HL-60 (cell line): ENCODE measurements at regions not wholly inside any gene's neighbourhood (a gene's known extent, or its start where the extent isn't known, plus 50 kb on each side); places are given as distances from the start of the nearest gene placed in this dataset.

Experiments used
- GABPA ChIP-seq: IDR thresholded peaks from 2 replicates; pipeline ENCODE4 v1.6.1; 2012; ENCODE audit warnings: low read depth
- POLR2AphosphoS5 ChIP-seq: IDR thresholded peaks from 2 replicates; pipeline ENCODE4 v1.6.1; 2012; ENCODE audit warnings: low read depth
- SPI1 ChIP-seq: IDR thresholded peaks from 2 replicates; pipeline ENCODE4 v1.6.1; 2012; ENCODE audit warnings: low read depth, mild to moderate bottlenecking, borderline replicate concordance
- TF ChIP-seq, protein P1 (sequence below): IDR thresholded peaks from one replicate; pipeline ENCODE4 v1.5.1; 2011; ENCODE audit warnings: low read length, control low read depth, inconsistent platforms; ENCODE audit not compliant: insufficient read depth
- TF ChIP-seq, protein P2 (sequence below): IDR thresholded peaks from 2 replicates; pipeline ENCODE4 v1.6.1; 2012; ENCODE audit warnings: low read depth; ENCODE audit not compliant: insufficient replicate concordance

DNA sequence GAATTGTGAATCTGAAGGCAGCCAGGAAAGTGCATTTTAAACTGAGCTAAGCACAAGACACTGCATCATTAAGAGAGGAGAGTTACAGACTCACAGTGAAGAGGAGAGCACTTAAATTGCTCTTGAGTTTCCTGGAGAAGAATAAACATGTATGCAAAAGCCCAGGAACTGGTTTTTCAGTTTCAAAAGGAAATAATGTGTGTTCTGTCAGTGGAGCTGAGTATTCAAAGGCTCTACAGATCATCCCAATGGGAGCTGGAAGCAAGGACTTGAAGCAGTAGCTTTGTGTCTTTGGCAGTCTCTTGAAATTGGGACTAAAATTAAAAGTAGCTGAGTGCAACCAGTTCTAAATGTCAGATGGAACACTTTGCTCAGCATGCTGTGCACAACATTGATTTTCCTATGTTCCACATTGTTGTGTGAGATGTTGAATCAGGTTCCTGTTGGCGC lies 147.5 kb upstream of the ANK2 start:
- TF ChIP-seq, protein P1, sequence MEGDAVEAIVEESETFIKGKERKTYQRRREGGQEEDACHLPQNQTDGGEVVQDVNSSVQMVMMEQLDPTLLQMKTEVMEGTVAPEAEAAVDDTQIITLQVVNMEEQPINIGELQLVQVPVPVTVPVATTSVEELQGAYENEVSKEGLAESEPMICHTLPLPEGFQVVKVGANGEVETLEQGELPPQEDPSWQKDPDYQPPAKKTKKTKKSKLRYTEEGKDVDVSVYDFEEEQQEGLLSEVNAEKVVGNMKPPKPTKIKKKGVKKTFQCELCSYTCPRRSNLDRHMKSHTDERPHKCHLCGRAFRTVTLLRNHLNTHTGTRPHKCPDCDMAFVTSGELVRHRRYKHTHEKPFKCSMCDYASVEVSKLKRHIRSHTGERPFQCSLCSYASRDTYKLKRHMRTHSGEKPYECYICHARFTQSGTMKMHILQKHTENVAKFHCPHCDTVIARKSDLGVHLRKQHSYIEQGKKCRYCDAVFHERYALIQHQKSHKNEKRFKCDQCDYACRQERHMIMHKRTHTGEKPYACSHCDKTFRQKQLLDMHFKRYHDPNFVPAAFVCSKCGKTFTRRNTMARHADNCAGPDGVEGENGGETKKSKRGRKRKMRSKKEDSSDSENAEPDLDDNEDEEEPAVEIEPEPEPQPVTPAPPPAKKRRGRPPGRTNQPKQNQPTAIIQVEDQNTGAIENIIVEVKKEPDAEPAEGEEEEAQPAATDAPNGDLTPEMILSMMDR = no peak
- TF ChIP-seq POLR2AphosphoS5 (no peak), SPI1 (no peak), GABPA (no peak)
- TF ChIP-seq, protein P2, sequence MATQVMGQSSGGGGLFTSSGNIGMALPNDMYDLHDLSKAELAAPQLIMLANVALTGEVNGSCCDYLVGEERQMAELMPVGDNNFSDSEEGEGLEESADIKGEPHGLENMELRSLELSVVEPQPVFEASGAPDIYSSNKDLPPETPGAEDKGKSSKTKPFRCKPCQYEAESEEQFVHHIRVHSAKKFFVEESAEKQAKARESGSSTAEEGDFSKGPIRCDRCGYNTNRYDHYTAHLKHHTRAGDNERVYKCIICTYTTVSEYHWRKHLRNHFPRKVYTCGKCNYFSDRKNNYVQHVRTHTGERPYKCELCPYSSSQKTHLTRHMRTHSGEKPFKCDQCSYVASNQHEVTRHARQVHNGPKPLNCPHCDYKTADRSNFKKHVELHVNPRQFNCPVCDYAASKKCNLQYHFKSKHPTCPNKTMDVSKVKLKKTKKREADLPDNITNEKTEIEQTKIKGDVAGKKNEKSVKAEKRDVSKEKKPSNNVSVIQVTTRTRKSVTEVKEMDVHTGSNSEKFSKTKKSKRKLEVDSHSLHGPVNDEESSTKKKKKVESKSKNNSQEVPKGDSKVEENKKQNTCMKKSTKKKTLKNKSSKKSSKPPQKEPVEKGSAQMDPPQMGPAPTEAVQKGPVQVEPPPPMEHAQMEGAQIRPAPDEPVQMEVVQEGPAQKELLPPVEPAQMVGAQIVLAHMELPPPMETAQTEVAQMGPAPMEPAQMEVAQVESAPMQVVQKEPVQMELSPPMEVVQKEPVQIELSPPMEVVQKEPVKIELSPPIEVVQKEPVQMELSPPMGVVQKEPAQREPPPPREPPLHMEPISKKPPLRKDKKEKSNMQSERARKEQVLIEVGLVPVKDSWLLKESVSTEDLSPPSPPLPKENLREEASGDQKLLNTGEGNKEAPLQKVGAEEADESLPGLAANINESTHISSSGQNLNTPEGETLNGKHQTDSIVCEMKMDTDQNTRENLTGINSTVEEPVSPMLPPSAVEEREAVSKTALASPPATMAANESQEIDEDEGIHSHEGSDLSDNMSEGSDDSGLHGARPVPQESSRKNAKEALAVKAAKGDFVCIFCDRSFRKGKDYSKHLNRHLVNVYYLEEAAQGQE = no peak
